HG03097 (cell line): ENCODE measurements at regions not wholly inside any gene's neighbourhood (a gene's known extent, or its start where the extent isn't known, plus 50 kb on each side); places are given as distances from the start of the nearest gene placed in this dataset.
"Not testable (repeated sequence)": the region's sequence is repeated elsewhere in the genome, so short reads cannot be mapped to it uniquely, and the experiment has no call there.

Source experiments
- ATAC-seq: cut with Tn5 transposase; IDR thresholded peaks from one replicate; pipeline ENCODE4 v1.9.1; 2021; ENCODE audit not compliant: unreplicated experiment, low FRiP score

DNA sequence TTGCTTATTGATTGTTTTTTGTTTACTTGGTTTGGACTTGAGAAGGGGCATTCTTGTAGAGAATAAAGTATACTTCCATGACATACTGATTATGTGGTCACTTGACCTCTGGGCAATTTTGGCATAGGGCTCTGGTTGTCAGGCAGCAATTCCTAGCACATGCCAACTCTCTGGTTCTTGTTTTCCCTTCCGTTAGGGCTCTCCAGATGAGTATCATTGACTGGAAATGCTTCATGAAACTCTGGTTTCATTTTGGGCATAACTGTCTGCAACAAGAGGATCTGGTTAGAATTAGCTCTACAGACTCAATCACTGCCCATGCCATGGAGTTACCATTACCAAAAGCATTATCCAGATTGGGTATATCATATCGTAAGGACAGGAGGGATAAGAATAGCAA is 1057.9 kb downstream of the FAT4 start:
- ATAC-seq: no peak

DNA sequence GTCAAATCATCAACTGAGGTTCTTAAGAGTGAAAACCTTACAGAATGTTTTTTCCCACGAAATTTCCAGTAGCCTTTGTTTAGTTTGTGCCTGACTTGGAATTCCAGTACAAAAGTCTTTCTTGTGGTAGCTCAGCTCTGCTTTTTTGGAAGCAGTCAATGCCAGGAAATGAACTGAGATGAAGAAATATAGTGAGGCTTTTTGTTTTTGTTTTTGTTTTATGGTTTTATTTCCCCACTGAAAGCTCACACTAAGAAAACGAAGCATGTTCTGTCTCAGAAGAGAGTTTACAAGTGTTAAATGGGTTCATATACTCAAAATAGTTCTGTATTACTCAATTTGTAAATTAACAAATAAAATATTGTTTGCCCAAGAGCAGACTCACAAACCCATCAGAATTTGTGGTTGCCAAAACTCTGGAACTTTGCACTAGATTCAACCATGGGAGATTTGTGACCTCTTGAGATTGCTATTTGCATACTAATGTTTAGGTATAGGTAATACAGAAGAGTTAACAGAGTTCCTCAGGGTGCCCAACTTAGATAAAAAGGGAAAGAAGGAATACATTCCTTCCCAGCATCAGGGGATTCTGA is 1060.8 kb downstream of the FAT4 start:
- ATAC-seq: no peak

DNA sequence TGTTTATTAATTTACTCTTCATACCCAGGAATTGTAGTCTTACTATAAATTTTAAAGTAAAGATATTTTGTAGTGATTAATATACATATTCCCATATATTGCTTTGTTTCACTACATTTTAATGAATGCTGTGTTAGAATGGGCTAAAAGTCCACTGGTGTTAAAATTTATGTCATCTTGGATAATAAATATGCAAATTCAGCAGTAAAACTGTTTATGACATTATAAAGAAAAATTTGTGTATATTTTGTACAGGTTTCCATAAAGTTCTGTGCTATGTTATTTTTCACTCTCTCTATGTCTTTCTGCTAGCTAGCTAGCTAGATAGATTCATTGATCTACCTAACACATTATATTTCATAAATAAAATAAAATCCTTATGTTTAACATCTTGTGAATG is 1071.2 kb downstream of the FAT4 start:
- ATAC-seq: no peak

DNA sequence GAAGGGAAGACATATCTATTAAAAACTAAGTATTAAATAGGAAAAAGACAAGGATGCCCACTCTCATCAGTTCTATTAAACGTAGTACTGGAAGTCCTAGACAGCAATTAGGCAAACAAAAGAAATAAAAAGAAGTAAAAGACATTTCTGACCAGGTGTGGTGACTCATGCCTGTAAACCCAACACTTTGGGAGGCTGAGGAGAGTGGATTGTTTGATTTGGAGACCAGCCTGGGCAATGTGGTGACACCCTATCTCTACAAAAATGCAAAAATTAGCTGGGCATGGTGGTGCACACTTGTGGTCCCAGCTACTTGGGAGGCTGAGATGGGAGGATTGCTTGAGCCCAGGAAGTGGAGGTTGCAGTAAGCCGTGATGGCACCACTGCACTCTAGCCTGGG is 1071.8 kb downstream of the FAT4 start:
- no peak for ATAC-seq

DNA sequence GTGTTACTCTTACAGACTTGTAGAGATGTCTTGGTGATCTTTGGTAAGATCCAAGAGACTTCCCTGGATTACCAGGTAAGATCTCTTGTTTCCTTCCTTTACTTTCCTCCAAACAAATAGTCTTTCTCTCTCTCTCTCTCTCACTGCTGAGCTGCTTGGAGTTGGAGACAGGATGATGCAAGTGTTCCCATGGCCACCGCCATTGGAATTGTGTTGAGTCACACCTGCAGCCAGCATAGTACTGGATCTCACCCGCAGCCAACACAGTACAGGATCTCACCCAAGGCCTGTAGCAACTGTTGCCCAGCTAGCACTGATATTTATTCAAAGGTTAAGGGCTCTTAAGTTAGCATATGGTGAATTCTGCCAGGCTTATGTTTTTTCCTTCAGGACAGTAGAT is 1080.9 kb downstream of the FAT4 start:
- no peak for ATAC-seq

- ATAC-seq: no peak
These were observed 1081.4 kb downstream of the FAT4 start for GRCh38 chr4:126396121-126396520.

- no peak for ATAC-seq
These were observed 1081.9 kb downstream of the FAT4 start for GRCh38 chr4:126396703-126397102.

- ATAC-seq: no peak
These were observed 1089.8 kb downstream of the FAT4 start for GRCh38 chr4:126404549-126404948.

- no peak for ATAC-seq
These were observed 1090.7 kb downstream of the FAT4 start for GRCh38 chr4:126405369-126405982.

DNA sequence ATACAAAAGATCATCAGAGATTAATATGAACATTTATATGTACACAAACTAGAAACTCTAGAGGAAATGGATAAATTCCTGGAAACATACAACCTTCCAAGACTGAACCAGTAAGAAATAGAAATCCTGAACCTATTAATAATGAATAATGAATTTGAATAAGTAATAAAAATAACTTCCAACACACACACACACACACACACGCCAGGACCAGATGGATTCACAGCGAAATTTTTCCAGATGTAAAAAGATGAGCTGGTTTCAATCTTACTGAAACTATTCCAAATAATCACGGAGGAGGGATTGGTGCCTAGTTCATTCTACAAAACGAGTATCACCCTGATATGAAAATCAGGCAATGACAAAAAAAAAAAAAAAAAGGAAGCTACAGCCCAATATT is 1095.0 kb downstream of the FAT4 start:
- no peak for ATAC-seq

DNA sequence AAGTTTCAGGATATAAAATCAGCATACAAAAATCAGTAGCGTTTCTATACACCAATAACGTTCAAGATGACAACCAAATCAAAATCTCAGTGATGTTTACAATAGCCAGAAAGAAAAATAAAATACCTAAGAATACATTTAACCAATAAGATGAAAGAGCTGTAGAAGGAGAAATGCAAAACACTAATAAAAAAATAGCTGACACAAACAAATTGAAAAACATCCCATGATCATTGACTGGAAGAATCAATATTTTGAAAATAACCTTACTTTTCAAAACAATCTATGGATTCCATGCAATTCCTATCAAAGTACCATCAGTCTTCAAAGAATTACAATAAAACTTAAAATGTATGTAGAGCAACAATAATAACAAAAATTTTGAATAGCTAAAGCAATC is 1096.3 kb downstream of the FAT4 start:
- ATAC-seq: no peak

GRCh38 chr4:126412310-126412709 is 1097.6 kb downstream of the FAT4 start:
- not testable (repeated sequence) for ATAC-seq

GRCh38 chr4:126414741-126415140 is 1100.0 kb downstream of the FAT4 start:
- ATAC-seq: no peak

DNA sequence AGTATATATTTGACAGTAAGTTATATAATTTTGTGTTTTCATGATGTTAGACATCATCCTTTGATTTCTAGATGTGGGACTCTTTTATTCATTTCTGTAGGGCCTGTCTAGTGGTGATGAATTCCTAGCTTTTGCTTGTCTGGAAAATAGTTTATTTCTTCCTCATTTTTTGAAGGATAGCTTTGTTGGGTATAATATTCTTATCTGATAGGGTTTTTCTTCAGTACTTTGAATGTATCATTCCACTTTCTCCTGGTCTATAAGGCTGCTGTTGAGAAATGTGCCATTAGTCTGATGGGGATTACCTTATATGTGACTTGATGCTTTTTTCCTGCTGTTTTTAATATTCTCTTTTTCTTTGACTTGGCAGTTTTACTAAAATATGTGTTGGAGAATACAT is 1104.5 kb downstream of the FAT4 start:
- no peak for ATAC-seq

DNA sequence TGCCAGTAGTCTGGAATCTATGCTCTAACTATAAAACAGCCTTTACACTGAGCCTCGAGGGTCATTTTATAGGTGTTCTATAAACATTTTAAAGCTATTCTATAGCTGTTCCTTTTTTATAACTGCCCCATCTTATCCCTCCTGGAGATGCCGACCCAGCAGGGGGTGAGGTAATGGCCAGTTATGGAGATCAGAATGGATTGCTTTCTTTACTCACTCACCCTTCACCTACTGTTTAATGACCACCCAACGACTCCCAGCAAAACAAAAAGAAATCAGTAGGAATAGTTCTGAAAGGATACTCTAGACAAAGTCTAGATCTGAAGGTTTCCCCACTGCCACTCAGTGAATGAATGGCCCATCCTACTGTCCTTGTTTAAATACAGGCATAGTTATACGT is 1113.1 kb downstream of the FAT4 start:
- ATAC-seq: no peak

- no peak for ATAC-seq
These were observed 1116.3 kb downstream of the FAT4 start for GRCh38 chr4:126431049-126431448.

GRCh38 chr4:126435491-126435890 is 1120.7 kb downstream of the FAT4 start:
- ATAC-seq: no peak

DNA sequence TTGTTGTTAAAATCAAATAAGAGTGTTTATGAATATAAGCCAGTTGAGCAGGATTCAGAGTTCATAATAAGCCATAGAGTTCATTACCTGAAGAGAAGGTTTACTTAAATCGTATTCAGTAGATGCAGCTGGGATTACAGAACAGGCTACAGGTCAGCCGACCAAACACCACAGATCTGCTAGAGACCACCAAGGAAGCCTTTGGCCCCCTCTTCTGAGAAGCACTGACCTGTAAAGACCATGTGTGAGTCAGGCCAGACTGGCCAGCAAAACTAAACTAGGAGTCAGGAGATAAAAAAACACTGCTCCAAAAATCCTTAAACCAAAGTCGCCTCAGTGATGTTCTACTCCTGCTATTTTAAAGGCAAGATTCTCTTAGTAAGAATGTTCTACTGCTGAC is 1125.5 kb downstream of the FAT4 start:
- ATAC-seq: no peak

- no peak for ATAC-seq
These were observed 1126.6 kb downstream of the FAT4 start for GRCh38 chr4:126441173-126442035.

GRCh38 chr4:126445596-126445995 is 1130.8 kb downstream of the FAT4 start:
- ATAC-seq: no peak

- ATAC-seq: no peak
These were observed 1132.2 kb downstream of the FAT4 start for GRCh38 chr4:126446917-126447316.
